HG02678 (cell line): ENCODE measurements at regions not wholly inside any gene's neighbourhood (a gene's known extent, or its start where the extent isn't known, plus 50 kb on each side); places are given as distances from the start of the nearest gene placed in this dataset.

ENCODE experiments used
- ATAC-seq: cut with Tn5 transposase; IDR thresholded peaks from one replicate; pipeline ENCODE4 v1.9.1; 2021; ENCODE audit warnings: mild to moderate bottlenecking, moderate library complexity; ENCODE audit not compliant: unreplicated experiment

DNA sequence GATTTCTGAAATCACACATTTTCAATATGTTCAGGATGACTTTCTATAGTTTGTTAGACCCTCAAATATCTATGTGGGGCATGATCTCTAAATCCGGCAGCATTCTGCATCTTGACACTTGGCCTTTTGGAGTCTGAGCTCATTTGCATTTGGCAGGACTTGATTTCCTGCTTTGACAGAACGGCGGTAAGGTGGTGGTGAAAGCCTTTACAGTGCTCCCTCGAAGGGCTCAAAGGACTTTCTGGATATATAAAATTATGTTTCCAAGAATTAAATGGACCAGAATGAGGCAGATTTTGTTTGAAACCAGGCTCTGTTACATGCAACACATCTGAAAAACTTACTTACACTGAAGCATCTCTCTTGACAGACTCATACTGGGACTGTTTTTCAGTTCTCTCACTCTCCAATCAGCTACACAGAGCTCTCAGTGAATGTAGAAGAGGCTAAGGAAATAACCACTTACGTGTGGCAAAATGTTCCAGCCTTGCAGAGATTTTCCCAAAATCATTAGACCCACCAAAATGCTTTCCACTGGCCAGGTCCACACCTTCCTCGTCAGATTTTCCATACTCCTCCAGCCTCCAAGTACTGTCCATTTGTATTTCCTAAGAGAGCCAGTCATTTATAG is 207.2 kb downstream of the SPRY2 start:
- ATAC-seq: no peak

DNA sequence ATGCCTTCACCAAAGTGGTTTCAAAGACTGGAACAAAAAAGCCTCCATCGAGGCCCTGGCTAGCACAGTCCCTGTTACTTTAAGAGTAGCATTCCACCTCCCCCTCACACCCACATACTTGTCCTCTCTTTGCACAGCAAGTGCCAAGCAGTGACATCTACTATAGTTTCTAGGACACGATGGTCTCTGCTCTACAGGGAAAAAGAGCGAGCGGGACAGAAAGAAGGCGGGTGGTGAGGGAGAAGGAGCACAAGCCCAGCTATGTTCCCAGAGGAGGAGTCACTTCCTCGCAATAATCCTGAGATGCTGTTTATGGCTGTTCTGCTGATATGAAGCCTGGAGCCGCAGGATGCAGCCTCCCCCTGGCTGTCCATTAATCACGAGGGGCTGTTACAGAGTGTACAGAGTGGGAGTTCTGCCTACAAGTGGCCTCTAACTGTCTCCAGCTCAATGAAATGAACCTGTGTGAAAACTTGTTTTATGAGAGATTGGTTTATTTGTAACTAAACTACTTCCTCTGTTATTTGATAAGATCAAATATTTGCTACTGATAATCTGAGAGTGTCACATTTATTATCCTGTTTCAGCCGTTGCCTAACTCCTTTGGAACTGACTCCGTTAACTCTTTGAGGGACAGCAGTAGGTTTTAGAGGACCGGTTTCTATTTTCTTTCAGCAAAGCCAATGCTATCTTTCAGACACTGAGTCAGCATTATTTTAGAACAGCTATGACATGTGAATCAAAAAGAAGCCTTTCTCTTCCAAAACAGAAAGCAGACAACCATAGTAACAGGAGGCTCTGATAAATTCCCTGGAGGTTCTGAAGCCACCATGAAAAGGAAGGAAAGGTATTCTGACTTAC is 208.0 kb downstream of the SPRY2 start:
- ATAC-seq: no peak

DNA sequence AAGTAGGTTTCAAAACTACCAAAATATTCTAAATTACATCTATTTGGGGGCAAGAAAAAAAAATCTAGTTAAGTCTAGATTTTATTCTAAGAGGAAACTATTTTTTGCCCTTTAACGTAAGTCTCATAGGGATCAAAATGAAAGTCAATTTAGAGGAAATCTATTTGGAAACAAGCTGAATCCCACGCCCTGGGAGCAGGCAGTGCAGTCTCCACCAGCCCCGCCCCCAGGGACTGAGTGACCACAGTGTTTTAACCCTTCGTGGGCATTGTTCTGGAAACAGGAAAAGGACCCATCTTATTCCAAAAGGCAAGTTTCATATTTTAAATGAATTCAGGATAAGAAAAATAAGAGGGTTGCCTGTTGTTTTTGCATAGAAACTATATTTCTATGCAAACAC is 209.7 kb downstream of the SPRY2 start:
- ATAC-seq: no peak

- ATAC-seq: no peak
Measured at GRCh38 chr13:80126389-80127068, 214.4 kb downstream of the SPRY2 start.

DNA sequence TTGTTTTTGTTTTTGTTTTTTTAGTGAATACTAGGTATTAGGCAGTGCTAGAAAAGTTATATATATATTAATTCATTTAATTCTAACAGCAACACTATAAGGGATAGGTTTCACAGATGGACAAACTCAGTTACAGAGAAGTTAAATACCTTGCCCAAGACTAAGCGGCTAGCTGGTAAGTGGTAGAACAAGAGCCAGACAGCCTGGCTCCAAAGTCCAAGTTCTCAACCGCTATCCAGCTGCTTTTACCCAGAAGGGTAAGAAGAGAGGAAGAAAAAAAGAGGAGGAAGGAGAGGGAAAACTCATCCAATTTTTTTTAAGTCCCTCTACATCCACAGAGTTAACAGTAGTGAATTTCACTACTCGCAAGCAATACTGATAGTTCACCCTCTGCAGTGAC is 217.0 kb downstream of the SPRY2 start:
- no peak for ATAC-seq

DNA sequence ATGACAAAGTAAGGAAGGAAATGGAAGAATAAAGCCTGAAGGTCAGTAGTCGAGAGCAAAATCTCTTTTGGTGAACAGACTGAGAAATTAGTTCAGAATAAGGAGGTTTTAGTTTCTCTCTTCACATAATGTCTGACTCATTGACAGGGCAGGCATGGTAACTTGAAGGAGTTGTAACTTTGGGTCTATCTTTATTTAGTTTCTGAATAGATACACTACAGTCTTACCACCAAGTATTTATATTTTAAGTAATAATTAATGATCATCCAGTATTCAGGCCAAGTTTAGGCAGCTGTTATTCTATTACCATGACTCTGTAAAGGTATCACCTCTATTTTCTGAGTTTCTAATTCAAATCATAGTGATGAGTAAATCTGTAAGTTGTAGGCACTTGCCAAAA is 219.9 kb downstream of the SPRY2 start:
- ATAC-seq: no peak

GRCh38 chr13:80118506-80118905 is 222.4 kb downstream of the SPRY2 start:
- ATAC-seq: no peak

GRCh38 chr13:80118099-80118498 is 222.8 kb downstream of the SPRY2 start:
- no peak for ATAC-seq

- no peak for ATAC-seq
Measured at GRCh38 chr13:80117515-80117914, 223.4 kb downstream of the SPRY2 start.

DNA sequence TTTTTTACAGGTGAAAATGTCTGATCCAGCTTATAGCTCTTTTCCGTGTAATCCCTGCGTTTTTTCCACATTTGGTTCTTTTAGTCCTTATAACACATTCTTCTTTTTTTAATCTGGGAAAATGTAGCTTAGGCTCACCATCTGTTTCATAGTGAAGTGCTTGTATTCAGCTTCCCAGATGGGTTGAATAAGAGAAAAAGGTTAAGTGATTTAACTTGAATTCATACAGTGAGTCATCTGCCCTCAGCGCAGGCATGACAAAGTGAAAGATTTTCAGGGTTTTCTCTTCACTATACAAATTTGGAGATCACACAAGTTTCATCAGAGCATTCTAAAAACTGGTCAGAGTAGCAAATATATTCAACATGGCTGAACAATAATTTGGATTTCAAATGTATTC is 224.8 kb downstream of the SPRY2 start:
- no peak for ATAC-seq

DNA sequence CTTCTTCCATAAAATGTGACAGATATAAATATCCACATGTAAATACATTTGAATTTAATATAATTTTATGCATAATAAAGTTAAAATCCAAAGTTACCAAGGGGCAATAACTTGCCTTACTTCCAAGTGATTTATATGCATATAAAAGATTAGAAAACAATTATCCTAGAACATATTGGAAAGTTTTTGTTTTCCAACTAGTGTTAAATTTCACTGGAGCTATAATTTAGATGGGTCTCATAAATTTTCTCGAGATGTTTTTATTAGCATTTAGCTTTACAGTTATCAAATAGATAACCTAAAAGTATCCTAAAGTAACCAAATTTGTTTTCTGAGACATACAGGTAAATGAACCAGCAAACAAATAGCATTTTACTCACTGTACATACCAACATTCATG is 225.3 kb downstream of the SPRY2 start:
- ATAC-seq: no peak

DNA sequence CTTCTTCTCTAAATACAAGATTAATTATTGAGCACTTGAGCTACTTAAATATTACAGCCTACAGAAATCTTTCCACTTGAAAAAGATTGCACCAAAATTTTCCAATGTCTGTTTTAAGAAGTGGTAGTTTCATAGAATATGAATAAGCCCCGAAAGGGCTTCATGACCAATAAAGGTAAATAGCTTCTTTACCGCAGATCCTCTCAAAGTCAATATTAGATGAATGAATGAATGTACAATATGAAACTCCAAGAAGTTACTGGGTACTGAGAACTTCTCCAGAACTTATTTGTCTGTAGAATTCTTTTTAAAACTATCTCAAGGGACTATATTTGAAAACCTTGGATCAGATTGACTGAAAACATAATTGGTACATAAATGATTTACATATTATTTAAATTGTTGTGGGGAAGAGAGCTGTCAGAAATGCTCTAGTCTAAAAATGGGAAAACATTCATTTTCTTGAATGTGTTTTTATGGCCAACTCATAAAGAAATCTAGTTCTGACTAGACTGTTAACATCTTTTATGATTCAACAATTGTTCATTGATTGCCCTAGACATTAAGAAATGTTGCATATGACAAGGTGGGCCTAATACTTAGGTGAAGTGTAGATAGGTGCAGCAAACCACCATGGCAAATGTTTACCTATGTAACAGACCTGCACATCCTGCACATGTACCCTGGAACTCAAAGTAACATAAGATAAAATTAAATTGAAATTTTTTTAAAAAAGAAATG is 227.0 kb downstream of the SPRY2 start:
- no peak for ATAC-seq

DNA sequence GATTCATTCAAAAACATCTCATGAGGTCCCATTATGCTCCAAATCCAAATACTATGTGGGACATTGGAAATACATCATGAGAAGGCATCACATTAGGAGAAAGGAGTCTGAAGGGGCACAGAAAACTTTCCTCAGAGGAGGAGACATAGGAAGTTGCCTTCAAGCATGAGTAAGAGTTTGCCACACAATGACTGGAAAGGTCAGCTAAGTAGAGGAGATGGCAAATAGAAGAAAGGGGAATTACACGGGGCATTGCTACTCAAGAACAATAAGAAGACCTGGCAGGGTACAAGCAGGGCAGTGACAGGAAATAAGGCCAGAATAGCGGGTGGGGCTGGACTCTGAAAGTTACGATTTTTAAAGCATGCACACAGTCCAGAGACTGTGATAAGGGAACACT is 231.6 kb downstream of the SPRY2 start:
- no peak for ATAC-seq

- ATAC-seq: no peak
Measured at GRCh38 chr13:80105350-80105749, 235.6 kb downstream of the SPRY2 start.

DNA sequence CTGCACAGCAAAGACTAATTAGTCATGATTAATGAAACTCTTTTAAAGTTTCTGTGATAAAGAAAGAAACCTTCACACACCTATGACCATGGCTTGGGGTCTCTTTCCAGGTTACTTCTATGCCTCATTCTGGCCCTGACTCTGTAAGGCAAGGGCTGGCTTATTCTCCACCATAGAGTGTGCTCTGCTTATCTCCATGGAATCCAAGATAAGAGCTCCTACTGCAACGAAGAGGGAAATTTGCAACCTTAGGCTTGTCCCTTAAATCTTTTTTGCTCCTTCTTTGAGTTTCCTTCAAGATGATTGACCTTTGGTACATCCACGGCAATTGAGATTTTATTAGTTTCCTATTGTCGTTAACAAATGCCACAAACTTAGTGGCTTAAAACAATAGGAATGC is 239.9 kb downstream of the SPRY2 start:
- ATAC-seq: no peak

DNA sequence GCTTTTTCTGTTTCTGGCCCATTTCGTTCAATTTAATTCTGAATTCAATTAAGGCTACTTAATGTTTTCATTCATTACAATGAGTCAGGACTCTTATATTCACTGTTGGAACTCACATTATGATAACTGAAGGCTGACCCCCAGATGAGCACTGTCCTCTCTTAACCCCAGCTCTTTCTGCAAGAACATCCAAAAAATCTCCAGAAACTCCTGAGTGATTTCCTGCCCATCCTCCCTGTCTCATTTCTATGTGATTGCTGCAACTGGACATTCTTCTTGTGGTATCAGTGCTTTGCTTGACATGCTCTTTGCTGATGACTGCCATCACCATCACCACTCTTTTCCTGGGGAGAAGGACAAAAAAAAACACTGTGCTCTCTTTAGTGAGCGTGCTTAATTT is 240.3 kb downstream of the SPRY2 start:
- ATAC-seq: no peak

DNA sequence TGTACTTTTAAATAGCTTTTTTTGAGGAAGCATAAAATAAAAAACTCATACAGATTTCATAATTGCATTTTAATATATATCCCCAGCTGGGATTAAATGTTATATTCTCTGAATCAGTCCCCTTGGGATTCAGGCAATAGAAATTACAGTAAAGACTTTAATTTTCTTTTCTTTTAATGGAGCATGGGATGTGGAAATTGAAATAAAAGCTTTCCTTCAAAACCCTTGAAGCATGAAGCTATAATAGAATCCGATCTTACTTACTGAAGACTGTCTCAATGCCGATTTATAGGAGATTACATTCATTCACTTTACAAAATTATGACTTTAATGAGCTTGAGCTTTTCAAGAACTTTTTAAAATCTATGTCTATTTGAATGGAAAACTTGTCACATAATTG is 243.4 kb downstream of the SPRY2 start:
- no peak for ATAC-seq

DNA sequence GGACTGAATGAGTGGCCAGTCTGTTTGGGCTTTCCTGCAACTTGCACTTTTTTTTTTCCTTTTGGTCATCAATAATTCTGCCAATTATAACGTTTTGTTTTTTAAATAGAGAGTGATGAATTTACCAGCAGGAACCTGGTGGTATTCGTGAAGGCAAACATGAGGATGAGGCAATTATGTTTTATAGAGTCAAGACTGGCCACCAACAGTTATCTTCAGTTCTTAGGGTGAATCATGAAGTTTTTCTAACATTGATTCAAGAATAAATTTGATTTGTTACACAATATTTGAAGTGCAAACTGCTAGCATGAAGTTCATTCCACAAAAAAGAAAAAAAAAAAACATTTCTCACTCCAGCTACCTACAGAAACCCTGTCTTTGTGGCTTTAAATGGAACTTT is 244.5 kb downstream of the SPRY2 start:
- ATAC-seq: no peak

GRCh38 chr13:80094526-80094925 is 246.4 kb downstream of the SPRY2 start:
- ATAC-seq: no peak

DNA sequence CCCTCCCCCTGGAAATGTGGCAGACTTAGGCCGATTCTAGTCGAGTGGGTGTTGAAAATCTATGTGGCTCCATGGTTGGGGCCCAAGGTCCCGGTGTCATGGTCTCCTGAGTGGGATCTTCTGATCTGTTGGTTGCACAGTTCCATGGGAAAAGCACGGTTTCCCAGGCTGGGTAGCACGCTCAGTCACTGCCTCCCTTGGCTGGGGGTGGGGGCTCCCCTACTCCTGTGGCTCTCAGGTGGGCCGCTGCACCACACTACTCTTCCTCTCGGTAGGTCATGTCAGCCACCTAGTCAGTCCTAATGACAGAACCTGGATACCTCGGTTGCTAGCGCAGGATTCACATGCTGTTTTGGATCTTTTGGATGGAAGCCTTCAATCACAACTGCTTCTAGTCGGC is 247.0 kb downstream of the SPRY2 start:
- no peak for ATAC-seq

- no peak for ATAC-seq
Measured at GRCh38 chr13:80086304-80086721, 254.6 kb downstream of the SPRY2 start.
